Keratinocyte (primary cell): ENCODE measurements at regions not wholly inside any gene's neighbourhood (a gene's known extent, or its start where the extent isn't known, plus 50 kb on each side); places are given as distances from the start of the nearest gene placed in this dataset.

ENCODE experiments used
- DNase-seq: peaks from one replicate; pipeline ENCODE4 v3.0.0-alpha.2; 2011; ENCODE audit warnings: low read depth, missing footprints, low spot score
- FAIRE-seq: peaks from 2 replicates; lab custom pipeline; 2011; peaks lifted over from hg19 to GRCh38; lab: Jason Lieb, UNC
- H2AFZ ChIP-seq: 2 replicates; pipeline ENCODE4 v1.6.0; 2012; ENCODE audit warnings: low read length, control low read depth, inconsistent platforms; ENCODE audit not compliant: control insufficient read depth
- H3K27ac ChIP-seq: 2 replicates; pipeline ENCODE4 v1.5.1; 2011; ENCODE audit warnings: low read length; ENCODE audit not compliant: control insufficient read depth, insufficient read depth
- H3K27me3 ChIP-seq: 3 replicates; pipeline ENCODE4 v1.6.0; 2011; ENCODE audit warnings: low read length; ENCODE audit not compliant: control insufficient read depth, insufficient read depth; ENCODE audit errors: extremely low read depth
- H3K36me3 ChIP-seq, 2 experiments: 2 replicates in 1 of 2; 3 replicates in 1 of 2; pipeline ENCODE4 v1.5.1; 2011; ENCODE audit warnings: low read length in 2 of 2, mild to moderate bottlenecking in 1 of 2; ENCODE audit not compliant: control insufficient read depth in 2 of 2, insufficient read depth in 2 of 2; ENCODE audit errors: extremely low read depth in 1 of 2
- H3K4me1 ChIP-seq: 3 replicates; pipeline ENCODE4 v1.5.1; 2011; ENCODE audit warnings: low read length; ENCODE audit not compliant: control insufficient read depth, insufficient read depth; ENCODE audit errors: extremely low read depth
- H3K4me2 ChIP-seq: 3 replicates; pipeline ENCODE4 v1.6.0; 2011; ENCODE audit warnings: low read depth, low read length; ENCODE audit not compliant: control insufficient read depth, insufficient read depth; ENCODE audit errors: extremely low read depth
- H3K4me3 ChIP-seq, 3 experiments: fragments of 200-600 bp in 1 of 3; sonication (generic) in 1 of 3; 2 replicates in 2 of 3; 3 replicates in 1 of 3; pipeline ENCODE4 v1.5.1; 2011 to 2016; ENCODE audit warnings: low read length in 3 of 3, mild to moderate bottlenecking in 3 of 3, control low read depth in 2 of 3, inconsistent platforms in 1 of 3, low read depth in 1 of 3, mixed read lengths in 1 of 3, mixed run types in 1 of 3, moderate library complexity in 1 of 3; ENCODE audit not compliant: control insufficient read depth in 2 of 3, insufficient read depth in 2 of 3; ENCODE audit errors: extremely low read depth in 1 of 3
- H3K79me2 ChIP-seq: 2 replicates; pipeline ENCODE4 v1.6.0; 2012; ENCODE audit warnings: low read length; ENCODE audit not compliant: control insufficient read depth, insufficient read depth
- H3K9ac ChIP-seq: 3 replicates; pipeline ENCODE4 v1.6.0; 2011; ENCODE audit warnings: low read length; ENCODE audit not compliant: control insufficient read depth, insufficient read depth; ENCODE audit errors: extremely low read depth
- H3K9me1 ChIP-seq: 3 replicates; pipeline ENCODE4 v1.6.0; 2011; ENCODE audit warnings: low read length; ENCODE audit not compliant: control insufficient read depth, insufficient read depth; ENCODE audit errors: extremely low read depth
- H3K9me3 ChIP-seq: 2 replicates; pipeline ENCODE4 v1.5.1; 2012; ENCODE audit warnings: low read depth, low read length; ENCODE audit not compliant: control insufficient read depth
- H4K20me1 ChIP-seq: 3 replicates; pipeline ENCODE4 v1.6.0; 2011; ENCODE audit warnings: low read length; ENCODE audit not compliant: control insufficient read depth, insufficient read depth; ENCODE audit errors: extremely low read depth
- EZH2 ChIP-seq: IDR thresholded peaks from one replicate; pipeline ENCODE4 v1.6.1; 2012; ENCODE audit warnings: inconsistent platforms, mild to moderate bottlenecking, low read length, moderate library complexity
- dilution Hi-C: fragments of 300-500 bp; cut with MboI; formaldehyde crosslinking; loops from one replicate; pipeline ENCODE4 v1.7.0; 2020; ENCODE audit warnings: low sequenced_read_pairs; ENCODE audit not compliant: extremely low pct_ligation_motif_present
- TF ChIP-seq, protein P1 (sequence below), 3 experiments: IDR thresholded peaks in 1 of 3; conservative IDR thresholded peaks in 1 of 3; optimal IDR thresholded peaks in 1 of 3; 2 replicates in 2 of 3; 3 replicates in 1 of 3; pipeline versions ENCODE3 to v1.5.1; 2011; ENCODE audit warnings: low read length in 3 of 3, mild to moderate bottlenecking in 3 of 3, moderate library complexity in 2 of 3, control low read depth in 1 of 3, inconsistent platforms in 1 of 3; ENCODE audit not compliant: insufficient read depth in 2 of 3; ENCODE audit errors: extremely low read depth in 1 of 3

DNA sequence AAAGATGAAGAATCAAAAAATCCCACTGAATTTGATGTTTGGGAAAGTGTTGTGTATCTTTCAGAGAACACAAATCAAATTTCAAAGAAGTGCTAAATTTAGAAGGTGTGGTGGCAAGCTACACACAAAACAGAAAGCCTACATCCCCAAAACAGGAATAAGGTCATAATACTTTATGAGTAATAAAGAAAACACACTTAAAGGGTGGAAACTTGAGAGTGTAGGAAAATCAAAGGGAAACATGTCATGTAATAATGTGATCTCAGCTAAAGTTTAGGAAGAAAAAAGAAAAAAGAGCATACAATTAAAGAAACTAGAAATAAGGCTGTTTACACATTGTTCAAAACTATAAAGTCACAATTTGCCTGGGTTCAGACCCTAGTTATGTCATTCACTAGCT is 668.7 kb downstream of the PCDH17 start:
- Histone ChIP-seq H3K36me3 (no peaks in the 10 kb centered on the region), H3K27ac (no peak overlapping the region), H4K20me1 (no peaks in the 10 kb centered on the region), H2AFZ (no peak overlapping the region), H3K4me2 (no peak overlapping the region), H3K79me2 (no peaks in the 10 kb centered on the region), H3K9ac (no peak overlapping the region), H3K4me1 (no peaks in the 10 kb centered on the region), H3K9me3 (no peaks in the 10 kb centered on the region), H3K9me1 (no peaks in the 10 kb centered on the region), H3K27me3 (no peaks in the 10 kb centered on the region), H3K4me3 (no peak overlapping the region)
- no peak for DNase-seq
- dilution Hi-C loops: no loop called here
- FAIRE-seq: no peak
- TF ChIP-seq EZH2: no peak
- TF ChIP-seq, protein P1, sequence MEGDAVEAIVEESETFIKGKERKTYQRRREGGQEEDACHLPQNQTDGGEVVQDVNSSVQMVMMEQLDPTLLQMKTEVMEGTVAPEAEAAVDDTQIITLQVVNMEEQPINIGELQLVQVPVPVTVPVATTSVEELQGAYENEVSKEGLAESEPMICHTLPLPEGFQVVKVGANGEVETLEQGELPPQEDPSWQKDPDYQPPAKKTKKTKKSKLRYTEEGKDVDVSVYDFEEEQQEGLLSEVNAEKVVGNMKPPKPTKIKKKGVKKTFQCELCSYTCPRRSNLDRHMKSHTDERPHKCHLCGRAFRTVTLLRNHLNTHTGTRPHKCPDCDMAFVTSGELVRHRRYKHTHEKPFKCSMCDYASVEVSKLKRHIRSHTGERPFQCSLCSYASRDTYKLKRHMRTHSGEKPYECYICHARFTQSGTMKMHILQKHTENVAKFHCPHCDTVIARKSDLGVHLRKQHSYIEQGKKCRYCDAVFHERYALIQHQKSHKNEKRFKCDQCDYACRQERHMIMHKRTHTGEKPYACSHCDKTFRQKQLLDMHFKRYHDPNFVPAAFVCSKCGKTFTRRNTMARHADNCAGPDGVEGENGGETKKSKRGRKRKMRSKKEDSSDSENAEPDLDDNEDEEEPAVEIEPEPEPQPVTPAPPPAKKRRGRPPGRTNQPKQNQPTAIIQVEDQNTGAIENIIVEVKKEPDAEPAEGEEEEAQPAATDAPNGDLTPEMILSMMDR (optimal IDR thresholded peaks at IDR 0.05 in 1 of 3, IDR thresholded peaks at IDR 0.05 in 1 of 3, conservative IDR thresholded peaks at IDR 0.05 in 1 of 3; ENCODE audit: extremely low read depth in 1 of 3, insufficient read depth in 2 of 3, low read length in 3 of 3): no peak

DNA sequence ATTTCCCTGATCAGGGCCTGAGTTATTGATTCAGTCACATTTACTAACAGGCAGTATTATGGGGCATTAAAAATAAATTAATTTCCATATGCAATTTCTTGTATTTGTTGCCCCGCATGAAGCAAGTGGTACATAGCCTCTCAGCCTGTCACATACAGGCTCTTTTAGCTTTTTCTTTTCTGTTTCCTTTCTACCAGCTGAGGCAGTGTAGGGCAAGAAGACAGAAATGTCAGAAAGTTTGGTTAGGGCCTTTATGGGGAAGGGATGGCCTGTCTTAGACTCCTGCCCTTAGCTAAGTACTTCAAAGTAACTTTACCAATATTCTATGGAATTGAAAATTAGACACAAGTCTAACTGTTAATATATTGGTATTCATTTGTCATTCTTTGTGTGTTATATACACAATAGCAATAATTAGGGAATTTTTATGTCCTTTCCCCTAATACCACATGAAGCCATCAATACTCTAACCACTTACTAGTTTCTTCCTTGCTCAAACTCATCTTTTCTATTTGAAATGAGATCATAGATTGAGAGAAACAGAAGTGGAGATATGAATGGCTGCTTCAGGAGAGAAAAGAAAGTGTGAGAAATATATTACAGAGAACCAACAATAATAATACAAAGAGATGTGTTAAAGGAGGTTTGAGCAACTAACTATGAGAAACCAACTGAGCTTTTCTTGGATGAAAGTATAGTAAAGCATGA is 669.6 kb downstream of the PCDH17 start:
- Histone ChIP-seq H3K9me1 (no peaks in the 10 kb centered on the region), H3K9me3 (no peaks in the 10 kb centered on the region), H4K20me1 (no peaks in the 10 kb centered on the region), H3K79me2 (no peaks in the 10 kb centered on the region), H3K36me3 (no peaks in the 10 kb centered on the region), H3K27ac (no peak overlapping the region), H3K4me2 (no peak overlapping the region), H3K27me3 (no peaks in the 10 kb centered on the region), H2AFZ (no peak overlapping the region), H3K9ac (no peak overlapping the region), H3K4me3 (no peak overlapping the region), H3K4me1 (no peaks in the 10 kb centered on the region)
- DNase-seq (no peak), FAIRE-seq (no peak)
- TF ChIP-seq, protein P1 (optimal IDR thresholded peaks at IDR 0.05 in 1 of 3, IDR thresholded peaks at IDR 0.05 in 1 of 3, conservative IDR thresholded peaks at IDR 0.05 in 1 of 3; ENCODE audit: extremely low read depth in 1 of 3, insufficient read depth in 2 of 3, low read length in 3 of 3): no peak
- TF ChIP-seq EZH2: no peak
- dilution Hi-C loops: no loop called here
